HEK293 (cell line): ENCODE measurements at regions not wholly inside any gene's neighbourhood (a gene's known extent, or its start where the extent isn't known, plus 50 kb on each side); places are given as distances from the start of the nearest gene placed in this dataset.

ENCODE experiments used
- CTCF ChIP-seq: fragments of 450-650 bp; formaldehyde crosslinking; IDR thresholded peaks from 2 replicates; pipeline ENCODE4 v1.5.1; 2016; ENCODE audit warnings: missing biosample characterization, missing genetic modification characterization
- KLF1 ChIP-seq: fragments of 450-650 bp; formaldehyde crosslinking; IDR thresholded peaks from 2 replicates; pipeline ENCODE4 v1.5.1; 2016; ENCODE audit warnings: missing biosample characterization, missing genetic modification characterization
- YY1 ChIP-seq: fragments of 450-650 bp; formaldehyde crosslinking; IDR thresholded peaks from 2 replicates; pipeline ENCODE4 v1.5.1; 2018; ENCODE audit warnings: missing biosample characterization, missing genetic modification characterization
- ZFP41 ChIP-seq: fragments of 450-650 bp; formaldehyde crosslinking; IDR thresholded peaks from 2 replicates; pipeline ENCODE4 v1.5.1; 2016; ENCODE audit warnings: missing biosample characterization, missing genetic modification characterization, borderline replicate concordance
- ZNF488 ChIP-seq: fragments of 450-650 bp; formaldehyde crosslinking; IDR thresholded peaks from 2 replicates; pipeline ENCODE4 v1.5.1; 2016; ENCODE audit warnings: missing biosample characterization, missing genetic modification characterization
- ZNF776 ChIP-seq: fragments of 450-650 bp; formaldehyde crosslinking; IDR thresholded peaks from 2 replicates; pipeline ENCODE4 v1.5.0; 2017; ENCODE audit warnings: missing biosample characterization, missing genetic modification characterization, borderline replicate concordance

GRCh38 chr6:112761740-112762139 is 414.6 kb downstream of the RFPL4B start:
- TF ChIP-seq CTCF (tag by site-specific recombination) (no peak), ZNF776 (tag by site-specific recombination) (no peak), ZNF488 (tag by site-specific recombination) (no peak), YY1 (tag by site-specific recombination) (no peak), KLF1 (tag by site-specific recombination) (no peak), ZFP41 (tag by site-specific recombination) (no peak)
